GM19452 (cell line): ENCODE measurements at regions not wholly inside any gene's neighbourhood (a gene's known extent, or its start where the extent isn't known, plus 50 kb on each side); places are given as distances from the start of the nearest gene placed in this dataset.

Experiments
- ATAC-seq: cut with Tn5 transposase; IDR thresholded peaks from one replicate; pipeline ENCODE4 v1.9.1; 2021; ENCODE audit not compliant: unreplicated experiment

- ATAC-seq, result no peak
These were observed 203.1 kb downstream of the RAB38 start for GRCh38 chr11:87972133-87972532.

- ATAC-seq, result no peak
These were observed 203.9 kb downstream of the RAB38 start for GRCh38 chr11:87971354-87971753.

DNA sequence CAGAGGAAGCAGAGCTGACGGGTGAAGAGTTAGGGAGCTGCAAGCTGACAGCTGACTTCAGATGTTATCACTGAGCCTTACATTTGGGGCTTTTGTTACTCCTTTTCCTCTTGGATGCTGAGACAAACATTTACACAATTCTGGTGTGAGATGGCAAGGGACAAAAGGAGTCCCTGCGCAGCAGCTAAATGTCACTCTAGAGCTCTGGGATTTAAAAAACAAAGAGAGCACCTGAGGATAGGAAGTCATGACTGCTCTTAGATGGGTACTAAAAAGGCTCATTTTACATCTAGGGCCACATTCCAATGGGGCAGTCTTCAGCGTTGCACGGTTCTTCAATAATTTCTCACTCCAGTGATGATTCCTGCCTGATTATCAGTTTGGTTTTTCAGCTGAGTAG is 204.5 kb downstream of the RAB38 start:
- ATAC-seq, result no peak

- ATAC-seq, result no peak
These were observed 207.8 kb downstream of the RAB38 start for GRCh38 chr11:87967459-87967858.

- no peak for ATAC-seq
These were observed 208.5 kb downstream of the RAB38 start for GRCh38 chr11:87966694-87967093.

GRCh38 chr11:87966216-87966615 is 209.0 kb downstream of the RAB38 start:
- ATAC-seq, result no peak

- no peak for ATAC-seq
These were observed 213.6 kb downstream of the RAB38 start for GRCh38 chr11:87961606-87962005.

DNA sequence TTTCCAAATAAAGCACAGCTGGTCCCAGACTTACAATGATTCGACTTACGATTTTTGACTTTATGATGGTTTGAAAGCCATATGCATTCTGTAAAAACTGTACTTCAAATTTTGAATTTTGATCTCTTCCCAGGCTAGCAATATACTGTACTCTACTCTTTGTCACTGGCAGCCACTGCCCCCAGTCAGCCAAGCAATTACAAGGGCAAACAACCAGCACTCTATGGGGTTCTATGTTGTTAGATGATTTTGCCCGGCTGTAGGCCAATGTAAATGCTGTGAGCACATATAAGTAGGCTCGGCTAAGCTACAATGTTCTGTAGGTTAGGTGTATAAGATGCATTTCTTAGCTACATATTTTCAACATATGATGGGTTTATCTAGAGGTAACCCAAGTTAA is 217.3 kb downstream of the RAB38 start:
- ATAC-seq, result no peak

DNA sequence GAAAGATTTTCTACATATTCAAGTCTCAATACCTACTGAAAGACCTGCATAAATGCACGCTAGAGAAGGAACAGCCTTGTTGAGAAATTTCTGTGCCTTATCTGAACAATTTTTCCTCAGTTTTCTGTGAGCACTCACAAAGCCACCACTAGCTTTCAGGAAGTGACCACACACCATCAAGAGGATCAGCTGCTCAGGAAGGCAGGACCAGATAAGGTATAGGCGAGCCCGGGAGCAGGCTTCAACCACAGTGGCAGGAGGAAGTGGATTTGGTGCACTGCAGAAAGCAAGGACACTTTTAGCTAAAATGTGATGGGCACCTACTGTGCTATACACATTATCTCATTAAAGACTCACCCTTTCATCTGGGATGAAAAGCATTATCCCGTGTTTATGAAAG is 220.8 kb downstream of the RAB38 start:
- ATAC-seq, result no peak

GRCh38 chr11:87942786-87943185 is 232.5 kb downstream of the RAB38 start:
- ATAC-seq, result no peak

DNA sequence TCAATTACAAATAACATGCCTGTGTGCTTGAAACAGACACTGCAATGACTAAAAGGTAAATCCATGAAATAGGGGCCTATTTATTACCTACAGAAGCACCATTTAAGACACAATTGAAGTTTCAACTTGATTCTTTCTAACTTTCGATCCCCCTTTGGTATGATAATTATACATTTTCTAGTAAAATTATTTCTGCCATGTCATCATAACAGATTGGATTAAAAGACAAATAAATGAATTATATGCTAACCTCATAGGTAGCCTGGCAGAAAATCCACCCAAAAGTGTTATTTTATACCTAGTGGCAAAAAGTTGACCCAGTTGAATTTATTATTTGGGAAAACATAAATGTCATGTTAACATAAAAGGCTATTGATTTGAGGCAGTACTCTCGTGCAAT is 241.1 kb downstream of the RAB38 start:
- no peak for ATAC-seq

DNA sequence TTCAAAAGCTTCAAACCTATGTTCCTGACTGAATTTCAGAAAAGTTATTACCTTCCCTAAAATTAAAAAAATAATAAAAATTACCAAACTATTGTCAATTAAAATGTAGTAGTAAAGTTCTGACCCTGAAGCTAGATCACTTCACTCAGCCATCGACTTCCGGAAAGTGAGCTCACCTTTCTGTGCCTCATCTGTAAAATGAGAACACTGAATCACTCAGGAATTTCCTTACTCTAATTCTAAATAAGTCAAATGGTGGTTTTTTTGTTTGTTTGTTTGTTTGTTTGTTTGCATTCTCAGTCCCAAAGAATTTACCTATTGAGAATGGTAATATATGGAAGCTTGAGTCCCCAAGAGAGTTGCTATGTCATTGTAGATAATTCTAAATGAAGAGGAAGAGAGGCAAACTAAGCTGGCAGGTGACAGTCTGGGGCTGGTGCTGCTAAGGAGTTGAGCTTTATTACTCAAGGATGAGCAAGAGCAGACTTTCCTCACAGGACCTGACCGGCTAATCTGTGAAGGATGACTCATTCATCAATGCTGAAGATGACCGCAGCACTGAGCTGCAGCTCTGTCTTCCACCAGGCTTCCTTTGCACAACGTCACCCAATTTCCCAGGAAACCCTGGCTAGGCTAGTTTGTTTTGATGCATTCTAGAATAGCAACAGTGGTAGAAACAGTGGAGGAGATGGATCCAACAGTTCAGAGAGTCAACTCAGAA is 248.8 kb downstream of the RAB38 start:
- ATAC-seq, result no peak

GRCh38 chr11:87924125-87924524 is 251.1 kb downstream of the RAB38 start:
- no peak for ATAC-seq

DNA sequence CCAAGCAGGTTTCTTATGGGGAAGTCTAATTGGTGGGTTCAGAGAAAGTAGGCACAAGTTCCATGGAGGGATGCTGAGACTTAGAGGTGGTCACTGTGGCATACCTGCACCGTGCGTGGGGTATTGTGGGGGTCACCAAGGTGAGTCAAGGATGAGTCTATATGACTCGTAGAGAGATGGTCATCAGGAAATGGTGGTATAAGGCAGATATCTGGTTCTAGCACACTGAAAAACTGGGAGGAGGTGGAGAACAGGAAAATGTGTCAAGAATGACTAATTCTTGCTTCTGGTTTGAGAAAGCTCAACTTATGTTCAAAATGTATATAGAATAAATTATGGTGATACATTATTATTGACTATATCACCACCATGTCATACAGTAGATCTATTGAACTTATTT is 258.1 kb downstream of the RAB38 start:
- ATAC-seq, result no peak

DNA sequence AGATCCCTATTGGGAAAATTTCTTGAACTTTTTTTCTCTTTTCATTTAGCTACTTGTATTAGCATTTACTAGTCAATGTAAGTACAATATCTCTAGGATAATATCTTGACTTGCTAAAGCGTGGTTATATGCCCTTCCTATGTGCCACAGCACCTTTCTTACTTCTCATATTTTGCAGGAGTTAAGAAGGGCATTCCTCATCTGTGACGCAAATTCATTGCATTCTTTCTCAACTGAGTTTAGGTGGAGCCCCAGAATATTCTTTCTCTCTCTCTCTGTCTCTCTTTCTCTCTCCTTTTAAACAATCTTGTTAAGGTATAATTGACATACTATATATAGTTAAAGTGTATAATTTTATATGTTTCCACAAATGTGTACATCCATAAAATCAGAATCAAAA is 266.1 kb downstream of the RAB38 start:
- no peak for ATAC-seq

GRCh38 chr11:87908086-87908485 is 267.2 kb downstream of the RAB38 start:
- ATAC-seq, result no peak

- ATAC-seq, result no peak
These were observed 271.9 kb downstream of the RAB38 start for GRCh38 chr11:87903345-87903744.

DNA sequence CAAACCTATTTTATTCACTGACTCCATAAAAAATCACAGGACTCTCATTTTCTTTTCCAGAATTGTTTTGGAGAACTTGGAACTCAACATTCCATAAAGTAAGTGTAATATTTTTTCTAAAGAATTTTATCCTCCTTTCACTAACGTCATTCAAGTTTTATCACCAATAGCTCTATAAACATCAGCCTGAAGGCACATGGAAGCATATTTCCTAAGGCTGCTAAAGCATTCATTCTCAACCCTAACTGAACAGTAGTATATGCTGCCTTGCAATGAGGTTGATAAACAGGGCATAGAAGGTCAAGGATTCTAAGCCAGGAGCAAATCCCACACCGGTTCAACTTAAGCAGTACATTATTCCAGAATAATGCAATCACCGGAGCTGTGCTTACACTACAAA is 273.9 kb downstream of the RAB38 start:
- no peak for ATAC-seq

- ATAC-seq, result no peak
These were observed 277.3 kb downstream of the RAB38 start for GRCh38 chr11:87897921-87898320.

- no peak for ATAC-seq
These were observed 278.2 kb downstream of the RAB38 start for GRCh38 chr11:87897071-87897470.

GRCh38 chr11:87894961-87895360 is 280.3 kb downstream of the RAB38 start:
- ATAC-seq, result no peak

- no peak for ATAC-seq
These were observed 283.0 kb downstream of the RAB38 start for GRCh38 chr11:87892291-87892690.

GRCh38 chr11:87889126-87889525 is 286.1 kb downstream of the RAB38 start:
- no peak for ATAC-seq
